RWPE2 (cell line): ENCODE measurements at regions not wholly inside any gene's neighbourhood (a gene's known extent, or its start where the extent isn't known, plus 50 kb on each side); places are given as distances from the start of the nearest gene placed in this dataset.

Experiments used
- ATAC-seq: fragments of 200-7000 bp; cut with Tn5 transposase; 3 replicates; pipeline ENCODE4 v1.9.1; 2021; ENCODE audit warnings: low read depth
- DNase-seq: peaks from one replicate; pipeline ENCODE4 v3.0.0-alpha.2; 2020; ENCODE audit warnings: low spot score
- H3K27ac ChIP-seq: fragments of 450-650 bp; 2 replicates; pipeline ENCODE4 v1.5.1; 2017; ENCODE audit warnings: mild to moderate bottlenecking; ENCODE audit not compliant: poor library complexity, severe bottlenecking
- H3K27me3 ChIP-seq: fragments of 250-450 bp; sonication (Bioruptor Pico); 2 replicates; pipeline ENCODE4 v1.5.1; 2021; ENCODE audit warnings: mild to moderate bottlenecking, moderate library complexity; ENCODE audit not compliant: insufficient read depth, poor library complexity, severe bottlenecking
- H3K36me3 ChIP-seq: fragments of 250-450 bp; sonication (Bioruptor Pico); 2 replicates; pipeline ENCODE4 v1.5.1; 2020; ENCODE audit warnings: low read depth, mild to moderate bottlenecking, moderate library complexity
- H3K4me1 ChIP-seq: fragments of 250-450 bp; sonication (Bioruptor Pico); 2 replicates; pipeline ENCODE4 v1.5.1; 2021; ENCODE audit warnings: mild to moderate bottlenecking, moderate library complexity; ENCODE audit not compliant: insufficient read depth, poor library complexity, severe bottlenecking
- H3K4me3 ChIP-seq: fragments of 250-450 bp; sonication (Bioruptor Pico); 2 replicates; pipeline ENCODE4 v1.5.1; 2021; ENCODE audit warnings: mild to moderate bottlenecking, moderate library complexity; ENCODE audit not compliant: severe bottlenecking
- H3K9me3 ChIP-seq: fragments of 250-450 bp; sonication (Bioruptor Pico); 2 replicates; pipeline ENCODE4 v1.5.1; 2021; ENCODE audit warnings: mild to moderate bottlenecking, moderate library complexity; ENCODE audit not compliant: severe bottlenecking
- CTCF ChIP-seq: fragments of 450-650 bp; IDR thresholded peaks from one replicate; pipeline ENCODE4 v1.5.1; 2017; ENCODE audit warnings: mild to moderate bottlenecking, moderate library complexity; ENCODE audit not compliant: poor library complexity, severe bottlenecking

- H3K36me3 ChIP-seq, result no peaks in the 10 kb centered on the region
- no peak for TF ChIP-seq CTCF
- ATAC-seq, result no peak
These were observed 67.0 kb upstream of the BRINP1 start for GRCh38 chr9:119436261-119436660.

GRCh38 chr9:119435076-119435475 is 65.8 kb upstream of the BRINP1 start:
- peak; percentile 35; the same call in 1 of the 3 replicates for ATAC-seq
- no peak overlapping the region for H3K4me3 ChIP-seq
- no peak for DNase-seq
- H3K36me3 ChIP-seq, result no peaks in the 10 kb centered on the region
- no peaks in the 10 kb centered on the region for H3K9me3 ChIP-seq
- no peaks in the 10 kb centered on the region for H3K4me1 ChIP-seq
- no peak for TF ChIP-seq CTCF
- H3K27ac ChIP-seq, result no peak overlapping the region
- no peaks in the 10 kb centered on the region for H3K27me3 ChIP-seq

More at GRCh38 chr9:119436261-119436660, 67.0 kb upstream of the BRINP1 start:
- no peaks in the 10 kb centered on the region for H3K4me1 ChIP-seq
- H3K9me3 ChIP-seq, result no peaks in the 10 kb centered on the region
- no peak overlapping the region for H3K27ac ChIP-seq
- no peak overlapping the region for H3K4me3 ChIP-seq
- H3K27me3 ChIP-seq, result no peaks in the 10 kb centered on the region
- no peak for DNase-seq

DNA sequence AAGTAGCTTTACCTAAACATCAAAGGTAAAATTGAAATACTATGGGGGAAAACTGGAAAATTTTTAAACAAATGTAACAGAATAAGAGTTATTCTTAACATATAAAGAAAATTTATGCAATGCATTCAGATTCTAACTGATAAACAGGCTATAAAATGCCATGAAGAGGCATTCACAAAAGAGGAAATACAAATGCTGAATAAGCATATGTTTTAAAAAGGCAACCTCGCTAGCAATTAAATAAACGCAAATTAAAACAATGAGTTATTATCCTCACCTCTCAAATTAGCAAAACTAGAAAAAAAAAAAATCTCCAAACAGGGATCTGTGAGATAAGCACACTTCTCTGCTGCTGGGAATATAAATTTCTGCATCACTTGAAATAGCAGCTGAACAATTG is 63.2 kb upstream of the BRINP1 start:
- no peak for TF ChIP-seq CTCF
- no peaks in the 10 kb centered on the region for H3K36me3 ChIP-seq
- H3K27ac ChIP-seq, result no peak overlapping the region
- H3K4me3 ChIP-seq, result no peak overlapping the region
- DNase-seq, result no peak
- no peaks in the 10 kb centered on the region for H3K27me3 ChIP-seq
- no peaks in the 10 kb centered on the region for H3K9me3 ChIP-seq
- H3K4me1 ChIP-seq, result no peaks in the 10 kb centered on the region
- ATAC-seq, result no peak

- Histone ChIP-seq H3K4me1 (no peaks in the 10 kb centered on the region), H3K9me3 (no peaks in the 10 kb centered on the region), H3K27me3 (no peaks in the 10 kb centered on the region), H3K4me3 (no peak overlapping the region), H3K36me3 (no peaks in the 10 kb centered on the region), H3K27ac (no peak overlapping the region)
- DNase-seq, result no peak
- ATAC-seq, result no peak
- no peak for TF ChIP-seq CTCF
These were observed 60.1 kb upstream of the BRINP1 start for GRCh38 chr9:119429302-119429701.

DNA sequence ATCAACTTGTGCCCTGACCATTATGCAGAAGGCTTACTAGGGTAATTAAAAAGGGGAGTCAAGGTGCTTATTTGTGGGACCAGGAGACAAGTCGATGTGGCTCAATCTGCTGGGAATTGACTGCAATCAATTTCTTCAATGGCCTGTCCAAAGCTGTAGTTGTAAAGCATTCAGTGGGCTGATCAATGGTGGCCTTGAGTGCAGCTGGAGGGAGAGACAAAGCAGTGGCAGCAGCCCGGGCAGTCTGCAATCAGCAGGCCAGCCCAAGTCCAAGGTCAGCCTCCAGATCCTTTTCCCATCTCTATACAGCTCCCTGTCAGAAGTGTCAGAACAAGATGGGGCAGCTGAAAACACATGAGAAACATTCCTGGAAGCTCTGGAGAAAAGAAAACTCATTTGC is 51.0 kb upstream of the BRINP1 start:
- no peak overlapping the region for H3K27ac ChIP-seq
- no peaks in the 10 kb centered on the region for H3K27me3 ChIP-seq
- no peaks in the 10 kb centered on the region for H3K36me3 ChIP-seq
- DNase-seq (no peak), ATAC-seq (no peak)
- no peaks in the 10 kb centered on the region for H3K4me1 ChIP-seq
- H3K4me3 ChIP-seq, result no peak overlapping the region
- no peak for TF ChIP-seq CTCF
- no peaks in the 10 kb centered on the region for H3K9me3 ChIP-seq
